Transverse colon (tissue), 4 donors: ENCODE measurements at regions not wholly inside any gene's neighbourhood (a gene's known extent, or its start where the extent isn't known, plus 50 kb on each side); places are given as distances from the start of the nearest gene placed in this dataset.

Source experiments
- EP300 ChIP-seq: sonication (generic); formaldehyde crosslinking; IDR thresholded peaks from one replicate; pipeline ENCODE4 v1.6.1; 2017; ENCODE audit warnings: antibody characterized with exemption, low read depth
- POLR2AphosphoS5 ChIP-seq, 3 donors: sonication (generic); formaldehyde crosslinking; IDR thresholded peaks; one replicate each; pipeline ENCODE4 v1.6.1; 2016; ENCODE audit warnings: antibody characterized with exemption in 3 of 3
- TF ChIP-seq, protein P1 (sequence below), 5 experiments: fragments of 200-600 bp in 3 of 5; fragments of 450-650 bp in 2 of 5; sonication (generic) in 3 of 5; IDR thresholded peaks; 1 replicate in 2 of 5; 2 replicates in 3 of 5; pipeline ENCODE4 v1.5.1; 2016 to 2017; ENCODE audit warnings: antibody characterized with exemption in 5 of 5, inconsistent platforms in 3 of 5, mild to moderate bottlenecking in 2 of 5, moderate library complexity in 1 of 5

DNA sequence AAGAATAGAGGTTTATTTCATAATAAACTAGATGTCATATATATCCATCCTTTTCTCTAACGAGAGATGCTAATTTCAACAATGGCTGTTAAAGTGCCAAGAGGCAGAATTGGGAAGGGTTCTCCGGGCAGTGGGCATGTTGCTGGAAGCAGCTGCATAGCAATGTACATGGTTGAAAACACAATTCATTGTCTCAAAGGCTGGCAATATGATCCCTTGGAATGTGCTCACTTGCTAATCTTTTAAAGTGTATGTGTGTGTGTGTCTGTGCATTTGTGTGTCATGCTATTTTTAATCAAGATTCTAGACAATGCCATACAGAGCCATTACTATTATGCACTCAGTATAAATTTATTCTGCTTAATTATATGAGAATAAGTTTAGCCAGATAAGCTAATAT is 1020.3 kb downstream of the NAALADL2 start:
- TF ChIP-seq, protein P1, sequence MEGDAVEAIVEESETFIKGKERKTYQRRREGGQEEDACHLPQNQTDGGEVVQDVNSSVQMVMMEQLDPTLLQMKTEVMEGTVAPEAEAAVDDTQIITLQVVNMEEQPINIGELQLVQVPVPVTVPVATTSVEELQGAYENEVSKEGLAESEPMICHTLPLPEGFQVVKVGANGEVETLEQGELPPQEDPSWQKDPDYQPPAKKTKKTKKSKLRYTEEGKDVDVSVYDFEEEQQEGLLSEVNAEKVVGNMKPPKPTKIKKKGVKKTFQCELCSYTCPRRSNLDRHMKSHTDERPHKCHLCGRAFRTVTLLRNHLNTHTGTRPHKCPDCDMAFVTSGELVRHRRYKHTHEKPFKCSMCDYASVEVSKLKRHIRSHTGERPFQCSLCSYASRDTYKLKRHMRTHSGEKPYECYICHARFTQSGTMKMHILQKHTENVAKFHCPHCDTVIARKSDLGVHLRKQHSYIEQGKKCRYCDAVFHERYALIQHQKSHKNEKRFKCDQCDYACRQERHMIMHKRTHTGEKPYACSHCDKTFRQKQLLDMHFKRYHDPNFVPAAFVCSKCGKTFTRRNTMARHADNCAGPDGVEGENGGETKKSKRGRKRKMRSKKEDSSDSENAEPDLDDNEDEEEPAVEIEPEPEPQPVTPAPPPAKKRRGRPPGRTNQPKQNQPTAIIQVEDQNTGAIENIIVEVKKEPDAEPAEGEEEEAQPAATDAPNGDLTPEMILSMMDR (IDR thresholded peaks at IDR 0.05): no peak
- TF ChIP-seq POLR2AphosphoS5 (IDR thresholded peaks at IDR 0.05) (no peak), EP300 (no peak)
